HG03135 (cell line): ENCODE measurements at regions not wholly inside any gene's neighbourhood (a gene's known extent, or its start where the extent isn't known, plus 50 kb on each side); places are given as distances from the start of the nearest gene placed in this dataset.
A peak's percentile ranks its signal among the peaks of the same experiment; 100 is the strongest.
"Not testable (repeated sequence)": the region's sequence is repeated elsewhere in the genome, so short reads cannot be mapped to it uniquely, and the experiment has no call there.

Experiments used
- ATAC-seq: cut with Tn5 transposase; IDR thresholded peaks from one replicate; pipeline ENCODE4 v1.9.1; 2021; ENCODE audit warnings: mild to moderate bottlenecking, moderate library complexity; ENCODE audit not compliant: unreplicated experiment

- no peak for ATAC-seq
Measured at GRCh38 chr2:59249441-59250306, 1008.5 kb upstream of the FANCL start.

DNA sequence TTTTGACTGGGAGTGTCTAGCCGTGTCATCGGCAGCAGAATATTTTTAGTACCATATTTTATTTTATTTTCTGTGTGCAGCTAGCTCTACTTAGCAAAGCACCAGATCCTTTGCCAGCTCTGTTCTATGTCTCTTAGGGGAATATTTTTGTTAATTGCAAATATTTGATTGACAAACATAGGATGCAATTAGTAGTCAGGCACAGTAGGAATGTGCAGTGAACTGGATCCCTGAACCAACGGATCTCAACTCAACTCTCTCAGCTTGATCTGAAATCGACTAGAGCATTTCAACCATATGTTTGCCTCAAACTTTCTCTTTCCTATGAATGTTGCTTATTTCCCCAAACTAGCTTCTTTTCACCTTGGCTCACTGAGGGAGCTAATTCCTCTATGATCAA lies 998.0 kb upstream of the FANCL start:
- no peak for ATAC-seq

DNA sequence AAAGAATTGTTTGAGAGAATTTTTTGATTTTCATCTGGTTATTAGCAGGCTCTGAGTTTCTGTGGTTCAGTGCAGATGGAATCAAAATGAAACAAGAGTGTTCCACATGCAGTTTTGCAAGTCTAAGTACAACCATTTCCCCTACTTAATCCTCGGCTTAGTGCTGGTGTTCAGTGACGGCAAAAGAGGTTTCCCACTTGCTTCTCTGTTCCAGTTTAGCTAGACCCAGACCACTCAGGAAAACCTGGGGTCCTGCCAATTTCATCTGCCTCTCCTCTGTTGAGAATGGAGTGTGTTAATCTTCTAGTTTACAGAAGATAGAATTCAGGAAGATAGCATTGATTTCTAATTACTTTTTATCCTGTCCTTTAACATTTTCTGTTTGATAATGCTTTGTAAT lies 996.2 kb upstream of the FANCL start:
- ATAC-seq, result no peak

DNA sequence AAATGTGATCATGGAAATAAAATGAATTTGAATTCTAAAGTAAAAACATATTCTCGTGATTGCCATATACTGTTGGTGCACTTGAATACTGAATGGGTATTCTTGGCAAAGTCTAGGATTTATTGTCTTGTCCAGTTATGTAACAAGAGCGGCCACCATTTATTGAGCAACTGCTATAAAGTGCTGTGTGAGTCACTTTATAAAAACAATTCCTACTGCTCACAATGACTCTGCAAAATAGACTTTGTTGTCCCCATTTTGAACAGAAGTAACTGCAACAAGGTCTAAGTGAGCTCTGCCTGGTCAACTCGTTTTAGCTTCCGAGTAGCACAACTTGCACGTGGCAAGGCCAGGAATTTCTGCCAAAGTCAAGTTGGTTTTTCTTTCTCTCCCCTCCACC lies 995.6 kb upstream of the FANCL start:
- ATAC-seq, result no peak

- ATAC-seq, result no peak
Measured at GRCh38 chr2:59233920-59234319, 992.8 kb upstream of the FANCL start.

GRCh38 chr2:59233448-59233847 lies 992.3 kb upstream of the FANCL start:
- ATAC-seq, result no peak

DNA sequence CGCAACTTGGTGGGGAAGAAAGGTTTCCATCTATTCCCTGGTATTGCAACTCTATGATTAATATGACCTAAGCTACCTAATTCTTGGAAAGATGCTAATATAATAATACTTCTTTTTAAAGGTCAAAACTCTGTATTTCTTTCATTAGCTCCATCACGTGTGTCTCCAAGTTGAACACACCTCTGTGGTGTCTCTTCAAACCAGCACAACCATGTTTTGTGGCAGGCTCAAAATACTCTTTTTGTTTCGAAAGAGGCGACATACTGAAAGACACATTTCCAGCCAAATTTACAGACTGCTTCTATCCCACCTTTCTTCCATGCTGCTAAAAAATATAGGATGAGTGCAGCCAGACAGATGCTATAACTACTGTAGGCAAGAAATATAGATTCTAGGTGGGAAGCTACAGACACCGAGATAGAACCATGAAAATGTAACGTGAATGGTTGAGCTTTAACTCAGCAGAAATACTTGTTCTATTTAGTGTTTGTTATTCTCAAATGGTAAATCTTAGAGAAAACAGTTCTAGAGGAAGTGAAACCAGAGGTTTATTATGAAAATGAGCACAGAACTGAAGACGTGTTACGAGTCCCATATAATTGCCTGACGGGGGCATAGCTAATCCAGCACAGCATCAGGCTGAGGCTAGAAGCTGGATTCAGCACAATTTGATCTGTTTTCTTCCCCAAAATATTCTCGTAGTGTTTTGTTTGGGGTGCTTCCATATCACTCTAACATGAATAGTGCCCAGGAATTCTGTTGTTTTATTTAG lies 991.5 kb upstream of the FANCL start:
- ATAC-seq, result peak; percentile 93

DNA sequence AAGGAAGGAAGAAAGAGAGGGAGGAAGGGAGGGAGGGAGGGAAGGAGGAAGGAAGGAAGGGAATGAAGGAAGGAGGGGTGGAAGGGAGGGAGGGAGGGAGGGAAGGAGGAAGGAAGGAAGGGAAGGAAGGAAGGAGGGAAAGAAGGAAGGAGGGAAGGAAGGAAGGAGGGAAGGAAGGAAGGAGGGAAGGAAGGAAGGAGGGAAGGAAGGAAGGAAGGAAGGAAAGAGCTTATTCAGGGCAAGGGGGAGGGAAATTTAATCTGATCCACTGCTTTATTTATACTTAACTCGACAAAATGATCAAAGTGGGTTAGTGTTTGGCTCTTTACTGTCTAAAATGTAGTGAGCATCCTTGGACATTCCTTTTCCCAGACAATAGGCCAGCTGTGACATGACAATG lies 985.2 kb upstream of the FANCL start:
- ATAC-seq, result not testable (repeated sequence)

GRCh38 chr2:59223742-59224141 lies 982.6 kb upstream of the FANCL start:
- no peak for ATAC-seq

GRCh38 chr2:59217360-59217759 lies 976.2 kb upstream of the FANCL start:
- ATAC-seq, result no peak

DNA sequence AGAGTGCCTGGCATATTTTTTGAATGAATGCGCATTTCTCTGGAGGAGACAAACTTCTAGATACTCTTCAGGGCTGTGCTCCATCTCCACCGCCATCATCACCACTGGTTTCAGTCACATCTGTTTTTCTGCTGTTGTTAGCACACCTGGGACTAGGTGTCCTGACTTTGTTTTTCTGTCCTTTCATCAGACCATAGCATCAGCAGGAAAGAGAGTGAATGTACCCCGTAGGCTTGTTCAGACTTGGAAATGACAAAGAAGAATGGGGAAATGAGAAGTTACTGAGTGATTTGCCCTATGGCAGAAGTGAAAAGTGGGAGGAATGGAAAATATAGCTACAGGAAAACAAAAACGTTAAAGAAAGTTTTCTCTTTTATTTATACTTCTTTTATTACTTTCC lies 965.2 kb upstream of the FANCL start:
- ATAC-seq, result no peak

DNA sequence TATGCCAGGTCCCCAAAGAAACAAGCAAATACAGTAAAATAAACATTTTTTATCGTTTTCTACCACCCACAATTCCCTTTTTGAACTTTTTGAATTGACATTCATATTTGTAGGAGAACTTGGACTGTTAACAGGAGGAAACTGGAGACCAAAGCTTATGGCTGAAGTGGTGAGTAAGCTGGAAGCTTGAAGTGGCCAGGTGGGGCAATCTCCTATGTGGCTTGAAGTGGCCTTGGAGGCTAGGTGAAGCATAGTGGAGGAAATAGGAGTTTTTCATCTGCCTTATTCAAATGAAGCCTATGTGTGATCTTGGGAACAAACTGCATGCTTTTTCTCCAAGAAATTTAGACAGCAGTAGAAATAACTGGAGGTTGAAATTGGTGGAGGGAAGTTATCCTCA lies 962.9 kb upstream of the FANCL start:
- no peak for ATAC-seq

- no peak for ATAC-seq
Measured at GRCh38 chr2:59196491-59196890, 955.4 kb upstream of the FANCL start.

DNA sequence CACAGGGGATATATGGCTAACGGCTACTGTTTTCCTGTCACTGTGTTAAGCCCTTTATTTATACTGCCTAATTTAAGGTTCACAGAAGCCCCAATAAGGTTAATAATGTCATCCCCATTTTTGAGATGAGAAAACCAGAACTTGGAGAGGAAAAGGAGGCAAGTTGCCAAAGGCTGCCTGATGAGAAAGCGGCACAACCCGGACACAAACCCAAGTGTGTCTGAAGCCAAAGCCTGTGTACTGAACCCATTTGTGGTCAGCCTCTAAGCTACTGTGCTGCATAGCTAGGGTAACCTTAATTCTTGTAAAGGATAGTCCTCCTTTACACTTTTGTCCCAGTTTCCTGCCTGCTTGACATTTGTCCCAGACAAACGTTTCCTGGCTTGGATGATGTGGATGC lies 954.7 kb upstream of the FANCL start:
- no peak for ATAC-seq

DNA sequence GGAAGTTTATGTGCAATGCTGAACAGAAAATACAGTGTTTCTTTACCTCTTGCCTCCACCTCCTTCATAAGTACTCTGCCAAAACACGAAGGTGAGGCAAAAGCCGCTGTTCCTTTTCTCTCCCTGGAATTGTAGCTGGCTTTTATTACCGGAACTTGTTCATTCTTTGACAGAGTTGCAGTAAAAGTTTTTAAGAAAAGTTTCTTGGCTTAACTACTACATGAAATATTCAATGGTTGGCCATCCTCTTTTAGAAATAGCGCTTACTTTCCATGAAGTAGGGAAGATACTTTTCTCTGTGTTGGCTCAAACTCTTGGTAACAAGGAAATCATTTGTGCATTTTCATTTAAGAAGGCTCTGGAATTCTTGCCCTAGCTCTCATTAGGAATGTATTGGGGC lies 950.7 kb upstream of the FANCL start:
- no peak for ATAC-seq

- no peak for ATAC-seq
Measured at GRCh38 chr2:59190518-59190917, 949.4 kb upstream of the FANCL start.

DNA sequence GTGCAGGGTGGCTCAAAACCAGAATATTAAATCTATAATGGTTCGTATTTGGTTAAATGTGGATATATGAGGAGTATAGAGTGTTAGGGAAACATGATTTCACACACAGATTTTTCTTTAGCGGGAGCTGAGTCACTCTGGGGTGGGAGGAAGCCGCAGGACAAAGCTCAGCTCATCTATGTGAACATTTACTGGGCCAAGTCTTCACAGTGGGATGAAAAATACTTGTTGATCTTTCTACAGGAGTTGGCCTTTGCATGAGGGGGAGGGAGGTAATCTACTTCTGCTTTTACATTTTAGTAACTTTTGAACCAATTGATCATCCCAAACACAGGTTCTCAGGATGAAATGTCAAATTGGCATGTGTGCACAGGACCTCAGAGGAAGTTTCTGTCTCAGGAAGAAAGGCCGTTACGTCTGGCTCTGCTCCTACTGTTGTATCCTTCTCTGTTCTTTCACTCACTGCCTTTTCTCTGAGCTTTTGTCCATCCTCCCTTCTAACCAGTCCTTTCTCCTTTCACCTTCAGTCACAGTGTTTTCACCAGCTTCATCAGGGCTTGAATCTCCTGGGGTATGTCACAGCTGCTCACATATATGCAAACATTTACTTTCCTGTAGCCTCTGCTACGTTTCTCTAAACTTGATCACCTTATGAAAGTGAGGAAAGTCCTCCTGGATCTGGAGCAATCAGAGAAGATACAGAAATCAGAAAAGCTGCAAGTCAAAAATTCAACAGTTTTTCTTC lies 943.3 kb upstream of the FANCL start:
- ATAC-seq, result no peak

GRCh38 chr2:59183070-59183469 lies 941.9 kb upstream of the FANCL start:
- no peak for ATAC-seq

- ATAC-seq, result no peak
Measured at GRCh38 chr2:59182249-59182648, 941.1 kb upstream of the FANCL start.

DNA sequence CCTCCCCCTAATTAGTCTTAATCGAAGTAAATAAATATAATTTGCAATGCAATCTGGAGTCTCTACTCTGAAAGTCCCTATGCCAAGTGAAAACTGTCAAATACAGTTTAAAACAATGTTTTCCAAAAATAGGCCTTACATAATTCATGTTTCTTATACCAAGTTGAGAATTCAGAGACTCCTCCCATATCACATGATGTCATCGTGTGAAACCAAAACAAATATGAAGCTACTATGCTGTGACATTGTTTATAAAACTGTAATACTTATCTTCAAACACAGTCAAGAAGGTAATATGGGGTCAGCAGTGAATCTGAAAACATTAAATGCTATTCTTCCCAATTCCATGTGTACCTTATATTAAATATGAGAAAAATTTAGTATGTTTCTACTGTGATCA lies 940.2 kb upstream of the FANCL start:
- no peak for ATAC-seq

DNA sequence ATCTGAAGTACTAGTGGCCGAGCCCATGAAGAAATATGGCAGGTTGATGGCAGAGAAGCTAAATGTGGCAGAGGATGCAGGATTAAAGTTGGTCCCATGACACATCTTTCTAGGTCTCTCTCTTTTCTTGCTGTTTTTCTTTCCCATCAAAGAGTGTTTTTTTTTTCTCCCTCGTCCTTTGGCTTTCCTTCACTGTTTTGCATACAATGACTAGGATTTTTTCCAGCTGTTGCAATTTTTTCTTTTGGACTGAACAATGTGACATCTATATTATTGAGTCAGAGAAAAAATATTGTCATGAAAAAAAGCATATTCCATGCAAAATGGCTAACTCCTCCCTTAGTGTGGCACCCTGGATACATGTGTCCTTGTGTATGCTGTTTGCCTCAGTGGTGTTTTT lies 939.5 kb upstream of the FANCL start:
- no peak for ATAC-seq

- ATAC-seq, result no peak
Measured at GRCh38 chr2:59180111-59180510, 939.0 kb upstream of the FANCL start.
